ENCODE measurements at regions not wholly inside any gene's neighbourhood (a gene's known extent, or its start where the extent isn't known, plus 50 kb on each side); places are given as distances from the start of the nearest gene placed in this dataset.
A peak's percentile ranks its signal among the peaks of the same experiment; 100 is the strongest.

- no peak for DNase-seq
Measured at GRCh38 chr4:180564448-180564847, 1678.8 kb upstream of the TENM3 start.

GRCh38 chr4:180565856-180566431 lies 1677.3 kb upstream of the TENM3 start:
- DNase-seq, result no peak

GRCh38 chr4:180566492-180566891 lies 1676.7 kb upstream of the TENM3 start:
- DNase-seq, result no peak

- no peak for DNase-seq
Measured at GRCh38 chr4:180567080-180567479, 1676.1 kb upstream of the TENM3 start.

GRCh38 chr4:180571516-180572055 lies 1671.6 kb upstream of the TENM3 start:
- no peak for DNase-seq

- no peak for DNase-seq
Measured at GRCh38 chr4:180578175-180578574, 1665.0 kb upstream of the TENM3 start.

GRCh38 chr4:180581061-180581460 lies 1662.1 kb upstream of the TENM3 start:
- no peak for DNase-seq

GRCh38 chr4:180587379-180587778 lies 1655.8 kb upstream of the TENM3 start:
- DNase-seq, result no peak

- DNase-seq, result no peak
Measured at GRCh38 chr4:180589575-180589974, 1653.6 kb upstream of the TENM3 start.

GRCh38 chr4:180596888-180597483 lies 1646.2 kb upstream of the TENM3 start:
- no peak for DNase-seq

GRCh38 chr4:180598281-180598680 lies 1644.9 kb upstream of the TENM3 start:
- DNase-seq, result no peak

GRCh38 chr4:180603791-180604190 lies 1639.4 kb upstream of the TENM3 start:
- DNase-seq, result no peak

- no peak for DNase-seq
Measured at GRCh38 chr4:180610324-180610723, 1632.9 kb upstream of the TENM3 start.

- no peak for DNase-seq
Measured at GRCh38 chr4:180615746-180616145, 1627.5 kb upstream of the TENM3 start.

GRCh38 chr4:180617196-180617595 lies 1626.0 kb upstream of the TENM3 start:
- no peak for DNase-seq

GRCh38 chr4:180618396-180618795 lies 1624.8 kb upstream of the TENM3 start:
- no peak for DNase-seq

- DNase-seq, result no peak
Measured at GRCh38 chr4:180619440-180619839, 1623.8 kb upstream of the TENM3 start.

GRCh38 chr4:180622254-180622653 lies 1620.9 kb upstream of the TENM3 start:
- DNase-seq, result no peak

- DNase-seq, result peak; percentile 54
Measured at GRCh38 chr4:180625653-180626052, 1617.5 kb upstream of the TENM3 start.

GRCh38 chr4:180630012-180630665 lies 1613.1 kb upstream of the TENM3 start:
- no peak for DNase-seq

- DNase-seq, result no peak
Measured at GRCh38 chr4:180634306-180634705, 1608.9 kb upstream of the TENM3 start.

- DNase-seq, result no peak
Measured at GRCh38 chr4:180635281-180635680, 1607.9 kb upstream of the TENM3 start.

- no peak for DNase-seq
Measured at GRCh38 chr4:180636696-180637404, 1606.4 kb upstream of the TENM3 start.

GRCh38 chr4:180637616-180638015 lies 1605.6 kb upstream of the TENM3 start:
- no peak for DNase-seq
